Fibroblast of lung (primary cell): ENCODE measurements at regions not wholly inside any gene's neighbourhood (a gene's known extent, or its start where the extent isn't known, plus 50 kb on each side); places are given as distances from the start of the nearest gene placed in this dataset.

Source experiments
- CTCF ChIP-seq, 2 donors: IDR thresholded peaks in 1 of 2; conservative IDR thresholded peaks in 1 of 2; 1 replicate in 1 of 2; 2 replicates in 1 of 2; pipeline ENCODE4 v1.5.1; 2011 to 2012; ENCODE audit warnings: low read length in 2 of 2, control low read depth in 1 of 2, inconsistent platforms in 1 of 2, low read depth in 1 of 2, mild to moderate bottlenecking in 1 of 2
- EZH2 ChIP-seq: IDR thresholded peaks from 2 replicates; pipeline ENCODE4 v1.5.1; 2012; ENCODE audit warnings: low read length, control low read depth, mild to moderate bottlenecking; ENCODE audit errors: missing control alignments

GRCh38 chr20:53738945-53739798, 145.5 kb upstream of the ZNF217 start:
- TF ChIP-seq CTCF (conservative IDR thresholded peaks at IDR 0.05 in 1 of 2, IDR thresholded peaks at IDR 0.05 in 1 of 2; ENCODE audit: low read depth in 1 of 2, low read length in 2 of 2) (no peak), EZH2 (no peak)
